Right lobe of liver (tissue), 4 donors: ENCODE measurements at regions not wholly inside any gene's neighbourhood (a gene's known extent, or its start where the extent isn't known, plus 50 kb on each side); places are given as distances from the start of the nearest gene placed in this dataset.

Experiments
- POLR2A ChIP-seq: fragments of 450-650 bp; IDR thresholded peaks from one replicate; pipeline ENCODE4 v1.6.1; 2017; ENCODE audit warnings: antibody characterized with exemption, mild to moderate bottlenecking
- TF ChIP-seq, protein P1 (sequence below), 4 donors: fragments of 200-600 bp in 3 of 4; fragments of 450-650 bp in 1 of 4; IDR thresholded peaks; one replicate each; pipeline versions ENCODE4 v1.5.1 to v1.8.0; 2016 to 2022; ENCODE audit warnings: antibody characterized with exemption in 4 of 4, mild to moderate bottlenecking in 2 of 4
- donor health status: DM: no; HTN: no; CAD: no.
- donor health status: DM: no; HTN: no; CAD: no.
- donor health status: DM: no; HTN: yes; CAD: no.

DNA sequence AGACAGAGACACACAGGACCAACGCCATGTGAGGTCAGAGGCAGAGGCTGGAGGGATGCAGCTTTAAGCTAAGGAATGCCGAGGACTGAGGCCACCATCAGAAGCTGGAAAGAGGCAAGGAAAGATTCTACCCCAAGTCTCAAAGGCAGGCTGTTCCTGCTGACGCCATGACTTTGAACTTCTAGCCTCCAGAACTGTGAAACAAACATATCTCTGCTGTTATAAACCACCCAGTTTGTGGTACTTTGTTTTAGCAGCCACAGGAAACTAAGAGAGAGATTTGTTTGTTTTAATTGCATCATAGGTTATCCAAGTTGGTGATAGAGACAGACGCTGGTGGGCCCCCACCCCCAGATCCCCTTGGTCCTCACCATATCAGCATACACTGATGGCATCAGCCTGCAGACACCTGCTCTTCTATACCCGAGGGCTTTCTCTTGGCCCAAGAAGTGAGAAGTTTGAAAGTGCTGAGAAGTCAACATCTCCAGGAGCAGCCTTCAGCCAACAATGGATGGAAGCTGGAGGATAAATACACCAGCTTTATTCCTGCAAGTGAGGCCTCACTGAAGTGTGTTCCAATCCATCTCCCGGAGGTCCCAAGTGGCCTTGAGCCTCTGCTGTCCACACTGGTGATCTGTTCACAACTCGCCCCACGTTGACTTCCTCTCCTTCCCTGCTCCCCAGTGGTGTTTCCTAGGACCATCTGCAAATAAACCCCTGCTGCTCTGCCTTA lies 154.7 kb downstream of the BTBD3 start:
- TF ChIP-seq, protein P1, sequence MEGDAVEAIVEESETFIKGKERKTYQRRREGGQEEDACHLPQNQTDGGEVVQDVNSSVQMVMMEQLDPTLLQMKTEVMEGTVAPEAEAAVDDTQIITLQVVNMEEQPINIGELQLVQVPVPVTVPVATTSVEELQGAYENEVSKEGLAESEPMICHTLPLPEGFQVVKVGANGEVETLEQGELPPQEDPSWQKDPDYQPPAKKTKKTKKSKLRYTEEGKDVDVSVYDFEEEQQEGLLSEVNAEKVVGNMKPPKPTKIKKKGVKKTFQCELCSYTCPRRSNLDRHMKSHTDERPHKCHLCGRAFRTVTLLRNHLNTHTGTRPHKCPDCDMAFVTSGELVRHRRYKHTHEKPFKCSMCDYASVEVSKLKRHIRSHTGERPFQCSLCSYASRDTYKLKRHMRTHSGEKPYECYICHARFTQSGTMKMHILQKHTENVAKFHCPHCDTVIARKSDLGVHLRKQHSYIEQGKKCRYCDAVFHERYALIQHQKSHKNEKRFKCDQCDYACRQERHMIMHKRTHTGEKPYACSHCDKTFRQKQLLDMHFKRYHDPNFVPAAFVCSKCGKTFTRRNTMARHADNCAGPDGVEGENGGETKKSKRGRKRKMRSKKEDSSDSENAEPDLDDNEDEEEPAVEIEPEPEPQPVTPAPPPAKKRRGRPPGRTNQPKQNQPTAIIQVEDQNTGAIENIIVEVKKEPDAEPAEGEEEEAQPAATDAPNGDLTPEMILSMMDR (IDR thresholded peaks at IDR 0.05), result no peak
- TF ChIP-seq POLR2A, result no peak
